GM18907 (cell line): ENCODE measurements at regions not wholly inside any gene's neighbourhood (a gene's known extent, or its start where the extent isn't known, plus 50 kb on each side); places are given as distances from the start of the nearest gene placed in this dataset.
A peak's percentile ranks its signal among the peaks of the same experiment; 100 is the strongest.
"Not testable (repeated sequence)": the region's sequence is repeated elsewhere in the genome, so short reads cannot be mapped to it uniquely, and the experiment has no call there.

Experiments
- ATAC-seq: cut with Tn5 transposase; IDR thresholded peaks from one replicate; pipeline ENCODE4 v1.9.1; 2021; ENCODE audit warnings: mild to moderate bottlenecking, moderate library complexity; ENCODE audit not compliant: unreplicated experiment

DNA sequence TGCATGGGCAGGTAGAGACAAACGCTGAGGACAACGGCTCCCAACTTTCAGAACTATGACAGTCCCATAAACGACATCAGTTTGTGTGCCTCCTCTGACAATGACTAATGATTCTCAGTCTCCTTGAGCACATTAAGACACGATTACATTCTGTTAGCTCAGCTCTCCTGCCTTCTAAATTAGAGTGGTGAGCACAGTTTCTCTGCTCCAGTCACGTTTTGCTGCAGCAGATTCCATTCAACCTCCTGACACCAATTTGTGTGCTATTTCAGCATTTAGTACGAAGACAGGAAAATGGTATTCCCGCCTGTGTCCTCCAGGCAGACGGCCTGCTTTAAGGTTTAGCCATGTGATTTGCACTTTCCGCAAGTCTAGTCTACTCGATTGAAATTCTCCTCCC lies 458.4 kb upstream of the CFAP20DC start:
- no peak for ATAC-seq

GRCh38 chr3:59506191-59506590 lies 456.4 kb upstream of the CFAP20DC start:
- ATAC-seq, result no peak

DNA sequence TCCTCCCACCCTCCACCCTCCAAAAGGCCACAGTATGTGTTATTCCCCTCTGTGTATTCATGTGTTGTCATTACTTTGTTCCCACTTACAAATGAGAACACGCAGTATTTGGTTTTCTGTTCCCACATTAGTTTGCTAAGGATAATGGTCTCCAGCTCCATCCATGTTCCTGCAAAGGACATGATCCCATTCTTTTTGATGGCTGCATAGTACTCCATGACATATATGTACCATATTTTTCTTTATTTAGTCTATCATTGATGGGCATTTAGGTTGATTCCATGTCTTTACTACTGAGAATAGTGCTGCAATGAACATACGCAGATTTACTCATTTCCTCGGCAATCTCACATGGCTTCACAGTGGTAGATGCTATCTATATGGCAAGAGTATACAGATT lies 453.6 kb upstream of the CFAP20DC start:
- ATAC-seq, result no peak

GRCh38 chr3:59502806-59503205 lies 453.0 kb upstream of the CFAP20DC start:
- ATAC-seq, result no peak

DNA sequence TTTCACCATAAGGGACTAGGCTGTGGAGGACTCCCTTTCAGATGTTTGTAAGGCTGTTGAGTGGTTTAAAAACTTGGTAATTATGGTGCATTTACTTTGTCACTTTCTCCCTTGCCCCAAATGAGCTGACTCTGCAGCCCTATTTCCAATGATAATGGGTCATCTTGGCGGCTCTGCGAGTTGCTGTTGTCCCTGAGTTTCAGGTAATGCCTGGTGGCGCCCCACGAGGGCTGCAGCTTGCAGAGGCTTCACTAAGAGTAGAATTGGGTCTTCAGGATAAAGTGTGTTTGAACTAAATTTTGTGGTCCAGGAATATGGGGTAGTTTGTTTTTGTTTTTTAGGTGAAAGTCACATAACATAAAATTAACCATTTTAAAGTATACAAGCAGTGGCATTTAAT lies 450.1 kb upstream of the CFAP20DC start:
- ATAC-seq, result no peak

DNA sequence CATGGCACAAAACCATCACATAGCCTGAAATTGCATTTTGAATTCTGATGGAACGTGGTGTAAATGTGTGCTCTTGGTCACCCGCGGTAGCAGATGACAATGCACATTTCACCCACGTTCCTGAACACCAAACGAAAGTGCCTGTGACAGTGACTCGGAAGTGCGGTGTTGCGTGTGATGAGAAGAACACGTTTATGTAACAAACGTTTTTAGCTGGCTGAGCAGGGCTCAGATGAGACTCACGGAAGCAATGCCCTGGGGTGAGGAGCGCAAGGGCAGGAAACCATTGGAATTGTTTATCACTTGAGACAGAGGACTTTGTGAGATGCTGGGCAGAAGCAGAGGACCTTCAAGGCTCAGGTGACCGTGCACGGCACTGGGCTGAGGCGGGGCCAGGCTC lies 449.2 kb upstream of the CFAP20DC start:
- no peak for ATAC-seq

DNA sequence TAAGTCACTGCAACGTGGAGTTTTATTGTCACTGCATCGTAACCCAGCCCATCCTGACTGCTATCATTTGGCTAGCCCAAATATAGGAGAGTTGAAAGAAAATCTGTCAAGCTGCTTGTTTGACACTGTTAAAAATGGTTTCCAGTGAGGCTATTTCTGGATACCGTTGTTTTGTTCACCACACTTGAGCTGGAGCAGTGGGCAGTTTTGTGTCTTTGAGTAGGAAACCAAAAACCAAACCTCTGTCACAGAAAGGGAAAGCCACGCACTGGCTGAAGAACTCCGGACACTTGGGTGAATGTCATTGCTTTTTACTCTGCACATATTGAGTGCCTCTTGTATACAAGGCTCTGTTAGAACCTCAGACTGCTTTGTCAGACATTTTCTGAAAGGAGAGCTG lies 446.4 kb upstream of the CFAP20DC start:
- ATAC-seq, result no peak

- ATAC-seq, result not testable (repeated sequence)
Measured at GRCh38 chr3:59494969-59495368, 445.1 kb upstream of the CFAP20DC start.

GRCh38 chr3:59486520-59486919 lies 436.7 kb upstream of the CFAP20DC start:
- ATAC-seq, result no peak

DNA sequence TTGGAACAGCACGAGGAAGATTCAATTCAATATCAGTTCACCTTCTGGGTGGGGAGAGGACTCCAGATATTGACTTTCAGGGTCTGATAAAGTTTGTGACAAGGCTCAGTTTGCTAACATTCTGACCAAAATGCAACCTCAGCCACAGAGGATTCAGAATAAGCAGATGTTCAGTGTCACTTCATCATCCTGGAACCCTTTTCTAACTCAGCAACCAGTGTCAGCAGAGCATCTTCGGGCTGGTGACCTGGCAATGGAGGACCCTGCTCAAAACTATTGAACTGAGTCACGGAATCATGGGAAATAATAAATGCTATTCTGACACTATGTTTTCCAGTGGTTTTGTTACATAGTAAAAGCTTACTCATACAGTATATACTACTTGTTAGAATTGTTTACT lies 433.4 kb upstream of the CFAP20DC start:
- no peak for ATAC-seq

DNA sequence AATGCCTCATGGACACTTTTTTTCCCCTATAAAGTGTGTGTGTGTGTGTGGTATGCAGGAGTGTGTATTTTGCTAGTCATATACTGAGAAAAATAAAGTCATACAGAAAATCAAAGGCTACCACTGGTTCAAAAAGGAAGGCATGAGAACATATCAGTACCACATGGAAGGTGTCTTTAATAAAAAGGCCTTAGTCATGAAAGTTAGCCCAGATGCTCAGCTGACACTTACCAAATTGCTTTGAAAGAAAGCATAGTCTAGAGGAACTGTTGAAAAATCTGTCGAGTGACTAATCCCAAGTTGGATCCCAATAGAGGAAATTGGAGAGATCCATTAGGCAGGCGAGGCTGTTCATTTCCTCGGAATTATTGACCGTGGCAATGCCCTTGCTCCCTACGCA lies 432.9 kb upstream of the CFAP20DC start:
- no peak for ATAC-seq

- ATAC-seq, result no peak
Measured at GRCh38 chr3:59481776-59482400, 432.1 kb upstream of the CFAP20DC start.

DNA sequence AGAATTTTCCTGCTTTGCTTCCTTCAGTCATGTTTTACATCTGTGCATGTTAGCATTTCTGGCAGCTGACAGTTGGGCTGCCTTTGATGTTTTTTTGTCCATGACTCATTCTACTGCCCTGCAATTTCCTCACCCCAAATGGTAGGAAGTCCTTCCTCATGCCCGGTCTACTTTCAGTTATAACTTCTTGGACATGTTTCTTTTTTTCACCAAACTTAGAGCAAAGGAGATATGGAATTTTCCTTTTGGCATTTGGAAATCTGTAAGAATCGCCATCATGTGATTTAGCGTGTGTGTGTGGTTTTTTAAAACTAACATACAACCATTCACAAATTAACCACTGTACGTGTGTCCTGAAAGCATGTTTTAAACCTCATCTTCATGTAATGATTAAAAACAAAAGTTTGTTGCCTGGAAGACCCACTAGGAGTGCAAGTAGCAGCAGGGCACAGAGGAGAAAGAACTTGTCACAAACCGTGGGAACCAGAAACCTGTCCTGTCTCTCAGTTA lies 430.7 kb upstream of the CFAP20DC start:
- peak; percentile 87 for ATAC-seq

DNA sequence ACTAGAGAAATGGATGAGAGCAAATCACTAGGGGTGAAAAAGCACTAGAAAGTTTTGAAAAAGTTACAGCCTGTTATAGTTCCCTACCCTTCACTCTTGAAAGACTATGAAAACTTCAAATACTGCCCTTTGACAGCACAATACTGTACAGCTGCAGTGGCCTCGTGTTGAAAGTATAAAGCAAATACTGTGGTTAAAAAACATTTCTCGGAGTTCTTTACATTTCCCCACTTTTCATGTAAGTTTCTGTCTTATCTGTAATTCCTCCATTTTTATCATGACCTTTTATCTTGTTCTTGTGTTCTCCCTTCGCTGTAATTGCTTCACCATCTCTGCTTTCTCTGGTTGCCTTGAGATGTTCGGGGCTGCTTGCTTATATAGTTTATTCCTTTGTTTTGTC lies 423.8 kb upstream of the CFAP20DC start:
- no peak for ATAC-seq

- ATAC-seq, result no peak
Measured at GRCh38 chr3:59472541-59472940, 422.7 kb upstream of the CFAP20DC start.

DNA sequence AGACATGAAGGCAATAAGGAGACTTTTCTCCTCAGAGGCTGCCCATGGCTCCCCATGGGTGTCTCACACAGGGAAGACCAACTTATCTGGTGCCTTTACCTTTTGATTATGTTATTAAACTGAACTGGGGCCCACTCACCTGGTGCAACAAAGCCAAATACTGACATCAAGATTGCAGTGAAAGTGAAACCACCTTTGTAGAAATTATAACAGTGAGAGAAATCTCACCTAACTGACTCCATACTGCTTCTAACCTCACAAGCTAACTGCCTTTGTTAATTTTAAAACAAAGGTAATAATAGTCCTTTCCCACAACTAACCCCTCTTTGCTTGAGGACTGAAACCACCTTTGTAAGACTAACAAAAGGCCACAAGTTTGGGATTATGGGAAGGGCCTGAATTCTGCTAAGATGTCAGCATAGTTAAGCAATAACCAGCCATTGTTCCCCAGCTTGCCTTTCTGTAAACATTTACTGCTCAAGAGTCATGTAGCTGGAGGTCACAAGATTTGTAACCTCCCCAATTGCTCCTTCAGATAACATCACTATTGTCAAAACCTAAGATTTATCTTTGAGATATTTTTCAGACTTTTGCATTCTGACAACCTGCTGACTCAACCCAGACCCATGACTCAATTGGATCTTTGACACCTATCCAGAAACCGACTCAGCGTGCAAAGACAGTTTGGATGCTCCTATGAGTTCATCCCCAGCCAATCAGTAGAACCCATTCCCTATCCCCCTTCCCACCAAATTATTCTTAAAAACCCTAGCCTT lies 420.3 kb upstream of the CFAP20DC start:
- ATAC-seq, result no peak

- no peak for ATAC-seq
Measured at GRCh38 chr3:59467476-59467875, 417.7 kb upstream of the CFAP20DC start.

- ATAC-seq, result no peak
Measured at GRCh38 chr3:59464187-59464586, 414.4 kb upstream of the CFAP20DC start.

DNA sequence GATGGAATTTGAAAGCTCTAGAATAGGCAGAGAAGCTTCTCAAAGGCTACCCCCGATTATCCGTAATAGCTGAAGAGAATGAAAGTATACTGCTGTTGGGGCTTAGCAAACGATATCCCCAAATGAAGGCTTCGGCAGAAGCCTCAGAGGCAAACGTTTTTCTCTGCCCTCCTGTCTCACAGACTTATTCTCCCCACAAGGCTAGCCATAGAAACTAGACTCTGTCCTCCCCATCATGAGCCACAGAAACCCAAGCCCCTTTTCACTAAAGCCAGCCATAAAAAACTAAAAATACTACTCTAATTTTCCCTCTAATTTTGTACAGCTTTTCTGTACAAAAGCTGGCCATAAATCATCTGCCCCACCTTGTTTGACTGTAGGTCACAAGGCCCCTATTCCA lies 413.4 kb upstream of the CFAP20DC start:
- ATAC-seq, result no peak

- no peak for ATAC-seq
Measured at GRCh38 chr3:59460068-59460467, 410.2 kb upstream of the CFAP20DC start.

GRCh38 chr3:59456852-59457485 lies 407.1 kb upstream of the CFAP20DC start:
- ATAC-seq, result peak; percentile 93
